Esophagus squamous epithelium (tissue), 5 donors: ENCODE measurements at regions not wholly inside any gene's neighbourhood (a gene's known extent, or its start where the extent isn't known, plus 50 kb on each side); places are given as distances from the start of the nearest gene placed in this dataset.
A peak's percentile ranks its signal among the peaks of the same experiment; 100 is the strongest.

Experiments used
- DNase-seq: peaks from one replicate; lab custom pipeline; 2025; lab: John Stamatoyannopoulos, UW
- H3K27ac ChIP-seq, 4 donors: fragments of 200-600 bp; sonication (generic); one replicate each; pipeline ENCODE4 v1.5.1; 2016 to 2019; ENCODE audit warnings: mild to moderate bottlenecking in 1 of 4
- H3K27me3 ChIP-seq, 4 donors: fragments of 200-600 bp; sonication (generic); 1 replicate in 3 of 4; 2 replicates in 1 of 4; pipeline versions ENCODE4 v1.5.1 to v1.6.0; 2017 to 2021; ENCODE audit warnings: antibody characterized with exemption in 1 of 4
- H3K36me3 ChIP-seq, 3 donors: fragments of 200-600 bp; sonication (generic); one replicate each; pipeline ENCODE4 v1.5.1; 2016 to 2019
- H3K4me1 ChIP-seq, 3 donors: fragments of 200-600 bp; sonication (generic); one replicate each; pipeline ENCODE4 v1.5.1; 2017 to 2019
- H3K4me3 ChIP-seq, 4 donors: fragments of 200-600 bp; sonication (generic); 1 replicate in 3 of 4; 2 replicates in 1 of 4; pipeline ENCODE4 v1.5.1; 2016 to 2019; ENCODE audit warnings: mild to moderate bottlenecking in 2 of 4, moderate library complexity in 1 of 4
- H3K9me3 ChIP-seq, 3 donors: fragments of 200-600 bp; sonication (generic); one replicate each; pipeline ENCODE4 v1.5.1; 2016 to 2019
- POLR2A ChIP-seq, 4 donors: fragments of 450-650 bp; IDR thresholded peaks; one replicate each; pipeline ENCODE4 v1.6.1; 2017; ENCODE audit warnings: antibody characterized with exemption in 4 of 4, mild to moderate bottlenecking in 4 of 4, moderate library complexity in 3 of 4
- WGBS, 2 donors: methylation state at CpG; one replicate each; pipeline ENCODE4 v1.1.5; 2018; 5-methylcytosine and 5-hydroxymethylcytosine counted together
- intact Hi-C: fragments of 100-400 bp; cut with DNase I; formaldehyde crosslinking; loops from one replicate; pipeline ENCODE4 v1.15.0; 2022
- TF ChIP-seq, protein P1 (sequence below), 6 experiments: fragments of 450-650 bp in 4 of 6; fragments of 200-600 bp in 2 of 6; sonication (generic) in 2 of 6; IDR thresholded peaks; one replicate each; pipeline ENCODE4 v1.5.1; 2016 to 2019; ENCODE audit warnings: antibody characterized with exemption in 6 of 6, mild to moderate bottlenecking in 4 of 6, moderate library complexity in 4 of 6
- donor health status: DM: yes; HTN: yes; CAD: no.

DNA sequence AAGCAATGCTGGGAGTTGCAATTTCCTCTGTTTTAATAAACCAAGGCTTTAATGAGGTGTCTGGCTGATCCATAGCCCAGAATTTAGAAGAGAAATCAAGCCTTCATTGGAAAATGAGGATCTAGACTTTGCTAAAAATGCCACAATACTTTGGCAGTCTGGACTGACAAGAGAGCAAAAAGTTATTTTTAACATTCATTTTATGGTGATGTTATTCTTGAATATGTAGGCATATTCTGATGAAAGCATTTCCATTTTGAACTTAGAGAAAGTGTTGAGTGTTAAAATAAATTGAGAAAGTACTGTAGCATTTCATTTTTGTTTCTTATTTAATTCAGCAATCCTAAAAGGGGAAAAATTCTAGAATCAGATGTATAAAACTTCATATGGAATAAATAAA is 151.8 kb upstream of the HNMT start:
- Histone ChIP-seq H3K4me1 (peaks cover 0 to 57% (median 0%) of the 10 kb centered on the region in 3 donors), H3K36me3 (no peaks in the 10 kb centered on the region), H3K27ac (peak overlapping the region in 1 of 4 donors; percentile 10), H3K4me3 (no peak overlapping the region), H3K9me3 (no peaks in the 10 kb centered on the region), H3K27me3 (no peaks in the 10 kb centered on the region)
- TF ChIP-seq, protein P1, sequence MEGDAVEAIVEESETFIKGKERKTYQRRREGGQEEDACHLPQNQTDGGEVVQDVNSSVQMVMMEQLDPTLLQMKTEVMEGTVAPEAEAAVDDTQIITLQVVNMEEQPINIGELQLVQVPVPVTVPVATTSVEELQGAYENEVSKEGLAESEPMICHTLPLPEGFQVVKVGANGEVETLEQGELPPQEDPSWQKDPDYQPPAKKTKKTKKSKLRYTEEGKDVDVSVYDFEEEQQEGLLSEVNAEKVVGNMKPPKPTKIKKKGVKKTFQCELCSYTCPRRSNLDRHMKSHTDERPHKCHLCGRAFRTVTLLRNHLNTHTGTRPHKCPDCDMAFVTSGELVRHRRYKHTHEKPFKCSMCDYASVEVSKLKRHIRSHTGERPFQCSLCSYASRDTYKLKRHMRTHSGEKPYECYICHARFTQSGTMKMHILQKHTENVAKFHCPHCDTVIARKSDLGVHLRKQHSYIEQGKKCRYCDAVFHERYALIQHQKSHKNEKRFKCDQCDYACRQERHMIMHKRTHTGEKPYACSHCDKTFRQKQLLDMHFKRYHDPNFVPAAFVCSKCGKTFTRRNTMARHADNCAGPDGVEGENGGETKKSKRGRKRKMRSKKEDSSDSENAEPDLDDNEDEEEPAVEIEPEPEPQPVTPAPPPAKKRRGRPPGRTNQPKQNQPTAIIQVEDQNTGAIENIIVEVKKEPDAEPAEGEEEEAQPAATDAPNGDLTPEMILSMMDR (IDR thresholded peaks at IDR 0.05) = no peak
- no peak for TF ChIP-seq POLR2A (IDR thresholded peaks at IDR 0.05)
- no peak for DNase-seq
- intact Hi-C loops = no loop called here

DNA sequence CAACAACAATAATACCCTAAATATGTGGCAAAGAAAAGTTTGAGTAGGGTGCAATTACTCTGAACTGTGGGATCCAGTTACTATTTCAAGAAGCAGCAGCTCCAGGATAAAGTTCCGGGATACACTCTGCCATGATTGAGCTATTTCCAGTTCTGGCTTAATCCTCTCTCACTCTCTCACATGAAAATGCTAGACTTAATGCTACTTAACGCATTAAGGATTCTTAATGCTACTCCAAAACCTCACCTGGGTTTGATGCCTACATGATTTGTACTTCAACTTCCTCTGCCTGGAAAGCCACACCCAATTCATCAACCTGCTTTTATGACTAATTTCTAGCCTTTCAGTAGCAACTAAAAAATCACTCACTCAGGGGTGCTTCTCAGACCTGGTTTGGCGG is 151.1 kb upstream of the HNMT start:
- intact Hi-C loops = no loop called here
- no peaks in the 10 kb centered on the region for H3K27me3 ChIP-seq
- peak overlapping the region in 1 of 4 donors; percentile 49 for H3K27ac ChIP-seq
- H3K4me1 ChIP-seq = peaks cover 0 to 54% (median 0%) of the 10 kb centered on the region in 3 donors
- TF ChIP-seq POLR2A (IDR thresholded peaks at IDR 0.05) = no peak
- TF ChIP-seq, protein P1 (IDR thresholded peaks at IDR 0.05) = no peak
- 54 to 66% methylated on average over 3 of the region's 3 CpGs for WGBS, 2 donors
- H3K4me3 ChIP-seq = no peak overlapping the region
- no peaks in the 10 kb centered on the region for H3K36me3 ChIP-seq
- no peaks in the 10 kb centered on the region for H3K9me3 ChIP-seq
- no peak for DNase-seq

DNA sequence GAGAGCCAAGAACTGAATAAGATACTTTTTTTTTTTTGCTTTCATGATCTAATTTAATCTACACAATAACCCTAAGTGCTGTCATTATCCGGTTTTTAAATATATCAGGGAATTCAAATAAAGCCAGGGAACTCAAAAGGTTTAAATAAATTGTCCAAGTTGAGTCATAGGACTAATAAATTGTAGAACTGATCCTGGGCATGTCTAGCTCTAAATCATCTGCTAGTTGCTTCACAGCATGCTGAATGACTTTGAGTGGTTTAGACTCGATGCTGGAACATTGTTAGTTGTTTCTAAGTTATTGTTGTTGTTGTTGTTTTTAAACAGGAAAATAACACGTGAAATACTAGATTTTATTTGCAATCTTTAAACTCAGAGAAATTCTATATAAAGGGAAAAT is 147.2 kb upstream of the HNMT start:
- H3K4me3 ChIP-seq = no peak overlapping the region
- TF ChIP-seq, protein P1 (IDR thresholded peaks at IDR 0.05) = no peak
- no peak for TF ChIP-seq POLR2A (IDR thresholded peaks at IDR 0.05)
- no peak overlapping the region for H3K27ac ChIP-seq
- intact Hi-C loops = no loop called here
- no peaks in the 10 kb centered on the region for H3K9me3 ChIP-seq
- no peaks in the 10 kb centered on the region for H3K36me3 ChIP-seq
- no peaks in the 10 kb centered on the region for H3K27me3 ChIP-seq
- H3K4me1 ChIP-seq = peaks cover 0 to 35% (median 0%) of the 10 kb centered on the region in 3 donors
- WGBS, 2 donors = 22 to 33% methylated on average over 3 of the region's 3 CpGs
- no peak for DNase-seq

DNA sequence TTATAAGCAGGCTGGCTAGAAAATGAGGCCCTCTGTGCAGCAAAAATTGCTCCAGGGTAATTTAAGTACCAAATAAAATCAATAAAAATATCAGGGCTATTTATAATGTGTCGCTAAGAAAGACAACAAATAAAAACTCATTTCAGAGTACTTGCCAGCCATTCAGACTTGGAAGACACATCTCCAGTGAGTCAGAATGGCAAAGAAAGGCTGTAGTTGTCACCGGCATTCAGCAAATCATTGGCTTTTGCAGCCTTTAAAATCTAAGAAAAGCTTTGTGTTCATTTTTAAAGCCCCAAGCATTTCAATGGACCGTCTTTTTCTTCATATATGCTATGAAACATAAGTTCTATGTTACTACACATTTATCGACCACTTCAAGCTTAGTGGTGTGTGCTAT is 141.1 kb upstream of the HNMT start:
- 77 to 86% methylated on average over 4 of the region's 4 CpGs for WGBS, 2 donors

DNA sequence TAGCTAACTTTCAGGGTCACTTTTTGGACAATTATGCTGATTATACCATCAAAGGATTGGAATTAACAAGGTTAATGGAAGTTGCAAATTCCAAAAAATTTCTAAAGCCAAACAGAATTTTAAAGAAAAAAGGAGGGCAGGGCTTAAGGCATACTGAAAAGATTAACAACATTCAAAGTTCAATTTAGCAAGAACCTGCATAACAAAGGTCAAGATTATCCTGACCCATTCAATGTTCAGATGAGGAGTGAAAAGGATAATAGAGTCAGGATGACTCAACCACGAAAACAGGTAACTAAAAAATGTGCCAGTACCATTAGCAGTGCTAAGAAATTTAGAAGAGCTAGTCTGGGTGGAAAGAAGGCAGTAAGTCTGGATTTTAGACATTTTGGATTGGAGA is 139.8 kb upstream of the HNMT start:
- no peaks in the 10 kb centered on the region for H3K27me3 ChIP-seq
- no peaks in the 10 kb centered on the region for H3K9me3 ChIP-seq
- H3K4me1 ChIP-seq = peaks cover 0 to 28% (median 0%) of the 10 kb centered on the region in 3 donors
- H3K4me3 ChIP-seq = no peak overlapping the region
- 32 to 37% methylated on average over 1 of the region's 1 CpG for WGBS, 2 donors
- no peak for TF ChIP-seq POLR2A (IDR thresholded peaks at IDR 0.05)
- TF ChIP-seq, protein P1 (IDR thresholded peaks at IDR 0.05) = no peak
- H3K36me3 ChIP-seq = no peaks in the 10 kb centered on the region
- intact Hi-C loops = no loop called here
- no peak for DNase-seq
- peak overlapping the region in 1 of 4 donors; percentile 21 for H3K27ac ChIP-seq

More for the DNA sequence above, 141.1 kb upstream of the HNMT start:
- Histone ChIP-seq H3K27me3 (no peaks in the 10 kb centered on the region), H3K4me1 (peaks cover 0 to 33% (median 0%) of the 10 kb centered on the region in 3 donors), H3K27ac (no peak overlapping the region), H3K36me3 (no peaks in the 10 kb centered on the region), H3K4me3 (no peak overlapping the region), H3K9me3 (no peaks in the 10 kb centered on the region)
- no peak for DNase-seq
- TF ChIP-seq, protein P1 (IDR thresholded peaks at IDR 0.05) = no peak
- no peak for TF ChIP-seq POLR2A (IDR thresholded peaks at IDR 0.05)
- intact Hi-C loops = no loop called here
